ENCODE measurements at regions not wholly inside any gene's neighbourhood (a gene's known extent, or its start where the extent isn't known, plus 50 kb on each side); places are given as distances from the start of the nearest gene placed in this dataset.

GRCh38 chr2:238775591-238775990 lies 72.3 kb upstream of the TWIST2 start:
- TF ChIP-seq CTCF (IDR thresholded peaks at IDR 0.05) (no peak), ZFX (IDR thresholded peaks at IDR 0.05; ENCODE audit: borderline replicate concordance) (no peak)
